Dendritic cell treated with granulocyte-macrophage colony-stimulating factor and Interleukin-4, amounts not matched to agents 40 ng/mL and 50 ng/mL, for 4 days (primary cell): ENCODE measurements at regions not wholly inside any gene's neighbourhood (a gene's known extent, or its start where the extent isn't known, plus 50 kb on each side); places are given as distances from the start of the nearest gene placed in this dataset.

ENCODE experiments used
- H3K27ac Mint-ChIP-seq: one replicate; pipeline ENCODE4 v1.8.0; 2022; ENCODE audit warnings: mild to moderate bottlenecking, mixed read lengths
- H3K27me3 Mint-ChIP-seq: one replicate; pipeline ENCODE4 v1.8.0; 2022; ENCODE audit warnings: mild to moderate bottlenecking, mixed read lengths
- H3K36me3 Mint-ChIP-seq: one replicate; pipeline ENCODE4 v1.8.0; 2022; ENCODE audit warnings: low read depth, mixed read lengths
- H3K4me1 Mint-ChIP-seq: one replicate; pipeline ENCODE4 v1.8.0; 2022; ENCODE audit warnings: low read depth, mixed read lengths
- H3K4me3 Mint-ChIP-seq: one replicate; pipeline ENCODE4 v1.8.0; 2022; ENCODE audit warnings: mild to moderate bottlenecking, moderate library complexity, mixed read lengths
- H3K9me3 Mint-ChIP-seq: one replicate; pipeline ENCODE4 v1.8.0; 2022; ENCODE audit warnings: mixed read lengths
- intact Hi-C: fragments of 100-400 bp; cut with micrococcal nuclease; formaldehyde crosslinking; loops from one replicate; pipeline ENCODE4 v1.15.0; 2022

- H3K27me3 Mint-ChIP-seq = no peaks in the 10 kb centered on the region
- intact Hi-C loops = no loop called here
- no peak overlapping the region for H3K4me3 Mint-ChIP-seq
- H3K9me3 Mint-ChIP-seq = peaks cover 20% of the 10 kb centered on the region
- no peaks in the 10 kb centered on the region for H3K4me1 Mint-ChIP-seq
- H3K27ac Mint-ChIP-seq = no peak overlapping the region
- no peaks in the 10 kb centered on the region for H3K36me3 Mint-ChIP-seq
Observed at GRCh38 chr6:142500250-142500786, 198.5 kb downstream of the ADGRG6 start.

- intact Hi-C loops = no loop called here
- Mint-ChIP-seq H3K9me3 (peaks cover 21% of the 10 kb centered on the region), H3K36me3 (no peaks in the 10 kb centered on the region)
Observed at GRCh38 chr6:142501795-142502194, 200.0 kb downstream of the ADGRG6 start.

GRCh38 chr6:142507065-142507464, 205.3 kb downstream of the ADGRG6 start:
- Mint-ChIP-seq H3K4me1 (no peaks in the 10 kb centered on the region), H3K27ac (no peak overlapping the region), H3K9me3 (peaks cover 18% of the 10 kb centered on the region), H3K27me3 (no peaks in the 10 kb centered on the region), H3K4me3 (no peak overlapping the region), H3K36me3 (no peaks in the 10 kb centered on the region)
- intact Hi-C loops = no loop called here

More at GRCh38 chr6:142501795-142502194, 200.0 kb downstream of the ADGRG6 start:
- Mint-ChIP-seq H3K27ac (no peak overlapping the region), H3K4me1 (no peaks in the 10 kb centered on the region), H3K4me3 (no peak overlapping the region), H3K27me3 (no peaks in the 10 kb centered on the region)

GRCh38 chr6:142510211-142510610, 208.4 kb downstream of the ADGRG6 start:
- no peak overlapping the region for H3K27ac Mint-ChIP-seq
- no peaks in the 10 kb centered on the region for H3K36me3 Mint-ChIP-seq
- no peaks in the 10 kb centered on the region for H3K27me3 Mint-ChIP-seq
- H3K4me3 Mint-ChIP-seq = no peak overlapping the region
- intact Hi-C loops = no loop called here
- peaks cover 5% of the 10 kb centered on the region for H3K9me3 Mint-ChIP-seq
- no peaks in the 10 kb centered on the region for H3K4me1 Mint-ChIP-seq

GRCh38 chr6:142518126-142518525, 216.3 kb downstream of the ADGRG6 start:
- no peaks in the 10 kb centered on the region for H3K36me3 Mint-ChIP-seq
- no peak overlapping the region for H3K27ac Mint-ChIP-seq
- no peak overlapping the region for H3K4me3 Mint-ChIP-seq
- intact Hi-C loops = no loop called here
- H3K4me1 Mint-ChIP-seq = no peaks in the 10 kb centered on the region
- no peaks in the 10 kb centered on the region for H3K27me3 Mint-ChIP-seq
- H3K9me3 Mint-ChIP-seq = peaks cover 20% of the 10 kb centered on the region

- Mint-ChIP-seq H3K4me3 (no peak overlapping the region), H3K27me3 (no peaks in the 10 kb centered on the region), H3K4me1 (no peaks in the 10 kb centered on the region), H3K9me3 (peaks cover 20% of the 10 kb centered on the region), H3K27ac (no peak overlapping the region), H3K36me3 (no peaks in the 10 kb centered on the region)
- intact Hi-C loops = no loop called here
Observed at GRCh38 chr6:142518761-142519160, 217.0 kb downstream of the ADGRG6 start.

GRCh38 chr6:142521791-142522190, 220.0 kb downstream of the ADGRG6 start:
- Mint-ChIP-seq H3K27ac (no peak overlapping the region), H3K36me3 (no peaks in the 10 kb centered on the region), H3K9me3 (peaks cover 20% of the 10 kb centered on the region), H3K4me1 (no peaks in the 10 kb centered on the region), H3K4me3 (no peak overlapping the region), H3K27me3 (no peaks in the 10 kb centered on the region)
- intact Hi-C loops = no loop called here

GRCh38 chr6:142523515-142524375, 221.9 kb downstream of the ADGRG6 start:
- Mint-ChIP-seq H3K4me3 (no peak overlapping the region), H3K27ac (no peak overlapping the region), H3K36me3 (no peaks in the 10 kb centered on the region), H3K27me3 (no peaks in the 10 kb centered on the region), H3K9me3 (peaks cover 7% of the 10 kb centered on the region), H3K4me1 (no peaks in the 10 kb centered on the region)
- intact Hi-C loops = no loop called here

GRCh38 chr6:142530566-142530965, 228.8 kb downstream of the ADGRG6 start:
- H3K4me1 Mint-ChIP-seq = no peaks in the 10 kb centered on the region
- no peaks in the 10 kb centered on the region for H3K36me3 Mint-ChIP-seq
- intact Hi-C loops = no loop called here
- H3K9me3 Mint-ChIP-seq = peaks cover 17% of the 10 kb centered on the region
- H3K27ac Mint-ChIP-seq = no peak overlapping the region
- H3K27me3 Mint-ChIP-seq = no peaks in the 10 kb centered on the region
- no peak overlapping the region for H3K4me3 Mint-ChIP-seq

- H3K4me1 Mint-ChIP-seq = no peaks in the 10 kb centered on the region
Observed at GRCh38 chr6:142531727-142532126, 229.9 kb downstream of the ADGRG6 start.

GRCh38 chr6:142534076-142534475, 232.3 kb downstream of the ADGRG6 start:
- Mint-ChIP-seq H3K4me3 (no peak overlapping the region), H3K36me3 (no peaks in the 10 kb centered on the region), H3K27ac (no peak overlapping the region), H3K4me1 (no peaks in the 10 kb centered on the region), H3K9me3 (peaks cover 35% of the 10 kb centered on the region), H3K27me3 (no peaks in the 10 kb centered on the region)
- intact Hi-C loops = no loop called here

More at GRCh38 chr6:142531727-142532126, 229.9 kb downstream of the ADGRG6 start:
- Mint-ChIP-seq H3K36me3 (no peaks in the 10 kb centered on the region), H3K27me3 (no peaks in the 10 kb centered on the region), H3K27ac (no peak overlapping the region), H3K4me3 (no peak overlapping the region), H3K9me3 (peaks cover 19% of the 10 kb centered on the region)
- intact Hi-C loops = no loop called here

- intact Hi-C loops = no loop called here
- Mint-ChIP-seq H3K36me3 (no peaks in the 10 kb centered on the region), H3K27me3 (no peaks in the 10 kb centered on the region), H3K27ac (no peak overlapping the region), H3K4me3 (no peak overlapping the region), H3K9me3 (peaks cover 35% of the 10 kb centered on the region), H3K4me1 (no peaks in the 10 kb centered on the region)
Observed at GRCh38 chr6:142534484-142534883, 232.7 kb downstream of the ADGRG6 start.

- Mint-ChIP-seq H3K27ac (no peak overlapping the region), H3K27me3 (no peaks in the 10 kb centered on the region), H3K9me3 (peaks cover 30% of the 10 kb centered on the region), H3K4me3 (no peak overlapping the region), H3K36me3 (no peaks in the 10 kb centered on the region), H3K4me1 (no peaks in the 10 kb centered on the region)
- intact Hi-C loops = no loop called here
Observed at GRCh38 chr6:142537612-142538478, 236.0 kb downstream of the ADGRG6 start.

- H3K27me3 Mint-ChIP-seq = no peaks in the 10 kb centered on the region
- intact Hi-C loops = no loop called here
- no peak overlapping the region for H3K4me3 Mint-ChIP-seq
- no peaks in the 10 kb centered on the region for H3K36me3 Mint-ChIP-seq
- peaks cover 6% of the 10 kb centered on the region for H3K9me3 Mint-ChIP-seq
- H3K27ac Mint-ChIP-seq = no peak overlapping the region
- no peaks in the 10 kb centered on the region for H3K4me1 Mint-ChIP-seq
Observed at GRCh38 chr6:142542704-142543233, 241.0 kb downstream of the ADGRG6 start.
